A673 (cell line): ENCODE measurements at regions not wholly inside any gene's neighbourhood (a gene's known extent, or its start where the extent isn't known, plus 50 kb on each side); places are given as distances from the start of the nearest gene placed in this dataset.

Source experiments
- BruUV-seq: library from RNA; stranded (reverse); fragments of 400-500 nt; replicated peaks from 2 replicates; lab custom pipeline; 2021; lab: Mats Ljungman, UMichigan
- CTCF ChIA-PET: fragments of 300-600 bp; sonication (Branson Sonifier 250); formaldehyde crosslinking; loops from one replicate; lab custom pipeline; 2022; ENCODE audit warnings: antibody characterized with exemption; lab: Charles Lee
- POLR2A ChIA-PET: fragments of 300-600 bp; sonication (Branson Sonifier 250); formaldehyde crosslinking; loops from one replicate; lab custom pipeline; 2022; ENCODE audit warnings: antibody characterized with exemption; ENCODE audit not compliant: low non-redundant PET; lab: Charles Lee
- DNase-seq: peaks from one replicate; pipeline ENCODE4 v3.0.0-alpha.2; 2015; ENCODE audit warnings: low spot score
- H3K27ac ChIP-seq: fragments of 200-600 bp; sonication (generic); 2 replicates; pipeline ENCODE4 v1.5.1; 2016; ENCODE audit warnings: mixed run types, low read depth, mild to moderate bottlenecking, mixed read lengths, antibody characterized with exemption, low read length; ENCODE audit not compliant: poor library complexity, severe bottlenecking
- H3K27me3 ChIP-seq: fragments of 200-600 bp; sonication (generic); replicated peaks from 2 replicates; pipeline ENCODE4 v1.6.1; 2017; ENCODE audit warnings: mixed run types, low read depth, mild to moderate bottlenecking, mixed read lengths, antibody characterized with exemption, low read length; ENCODE audit not compliant: insufficient read depth, poor library complexity
- H3K36me3 ChIP-seq: fragments of 200-600 bp; sonication (generic); 2 replicates; pipeline ENCODE4 v1.6.1; 2016; ENCODE audit warnings: mixed run types, mild to moderate bottlenecking, mixed read lengths, antibody characterized with exemption, low read length; ENCODE audit not compliant: insufficient read depth, poor library complexity, severe bottlenecking
- H3K4me1 ChIP-seq: fragments of 200-600 bp; sonication (generic); 2 replicates; pipeline ENCODE4 v1.6.1; 2017; ENCODE audit warnings: mixed run types, mild to moderate bottlenecking, mixed read lengths, antibody characterized with exemption, low read length; ENCODE audit not compliant: insufficient read depth, poor library complexity, severe bottlenecking
- H3K4me3 ChIP-seq: fragments of 200-600 bp; sonication (generic); 2 replicates; pipeline ENCODE4 v1.5.1; 2016; ENCODE audit warnings: low read depth, mixed run types, mild to moderate bottlenecking, mixed read lengths, low read length; ENCODE audit not compliant: poor library complexity, severe bottlenecking
- H3K9me3 ChIP-seq: fragments of 200-600 bp; sonication (generic); 2 replicates; pipeline ENCODE4 v1.6.1; 2016; ENCODE audit warnings: mixed run types, low read depth, mild to moderate bottlenecking, mixed read lengths, antibody characterized with exemption, low read length; ENCODE audit not compliant: poor library complexity, severe bottlenecking
- EZH2 ChIP-seq: fragments of 200-600 bp; sonication (generic); IDR thresholded peaks from 2 replicates; pipeline ENCODE4 v1.6.1; 2017; ENCODE audit warnings: borderline replicate concordance, low read depth, mild to moderate bottlenecking, mixed read lengths, antibody characterized with exemption, low read length; ENCODE audit not compliant: poor library complexity, severe bottlenecking
- intact Hi-C: fragments of 100-400 bp; cut with micrococcal nuclease; formaldehyde crosslinking; loops from one replicate; pipeline ENCODE4 v1.10.0; 2022; ENCODE audit not compliant: unreplicated experiment
- TF ChIP-seq, protein P1 (sequence below): fragments of 300-800, 200-600 bp; sonication (generic); conservative IDR thresholded peaks from 2 replicates; pipeline ENCODE4 v1.5.1; 2017; ENCODE audit warnings: low read depth, mild to moderate bottlenecking, antibody characterized with exemption, low read length, moderate library complexity, mixed read lengths

DNA sequence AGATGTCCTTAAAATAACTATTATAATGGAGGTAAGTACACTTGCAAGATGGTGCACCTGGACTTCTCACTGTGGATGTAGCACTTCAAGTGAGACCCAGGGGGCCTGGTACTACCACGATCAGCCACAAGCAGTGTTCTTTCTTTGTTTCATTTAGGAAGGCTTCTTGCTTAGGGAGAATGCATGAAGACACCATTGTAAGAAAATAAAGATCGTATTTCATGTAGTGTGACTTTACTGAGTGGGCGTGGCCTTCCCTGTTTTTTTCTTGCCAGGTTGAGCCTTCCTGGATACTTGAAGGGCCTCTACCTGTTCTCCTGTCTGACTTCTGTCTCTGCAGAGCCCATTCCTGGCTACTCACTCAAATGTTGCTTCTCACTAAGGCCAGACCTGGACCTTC lies 615.6 kb upstream of the SOX11 start:
- H3K36me3 ChIP-seq, result no peaks in the 10 kb centered on the region
- H3K4me1 ChIP-seq, result peaks cover 10% of the 10 kb centered on the region
- H3K27ac ChIP-seq, result no peak overlapping the region
- ChIA-PET CTCF (interaction anchor here (1.3 kb wide), 1 partner anchor 289 kb away, joined by 3 read pairs; no protein-coding TSS in a partner anchor), POLR2A (no interaction called here)
- H3K27me3 ChIP-seq, result no peaks in the 10 kb centered on the region
- no peak overlapping the region for H3K4me3 ChIP-seq
- no peak for TF ChIP-seq EZH2
- TF ChIP-seq, protein P1, sequence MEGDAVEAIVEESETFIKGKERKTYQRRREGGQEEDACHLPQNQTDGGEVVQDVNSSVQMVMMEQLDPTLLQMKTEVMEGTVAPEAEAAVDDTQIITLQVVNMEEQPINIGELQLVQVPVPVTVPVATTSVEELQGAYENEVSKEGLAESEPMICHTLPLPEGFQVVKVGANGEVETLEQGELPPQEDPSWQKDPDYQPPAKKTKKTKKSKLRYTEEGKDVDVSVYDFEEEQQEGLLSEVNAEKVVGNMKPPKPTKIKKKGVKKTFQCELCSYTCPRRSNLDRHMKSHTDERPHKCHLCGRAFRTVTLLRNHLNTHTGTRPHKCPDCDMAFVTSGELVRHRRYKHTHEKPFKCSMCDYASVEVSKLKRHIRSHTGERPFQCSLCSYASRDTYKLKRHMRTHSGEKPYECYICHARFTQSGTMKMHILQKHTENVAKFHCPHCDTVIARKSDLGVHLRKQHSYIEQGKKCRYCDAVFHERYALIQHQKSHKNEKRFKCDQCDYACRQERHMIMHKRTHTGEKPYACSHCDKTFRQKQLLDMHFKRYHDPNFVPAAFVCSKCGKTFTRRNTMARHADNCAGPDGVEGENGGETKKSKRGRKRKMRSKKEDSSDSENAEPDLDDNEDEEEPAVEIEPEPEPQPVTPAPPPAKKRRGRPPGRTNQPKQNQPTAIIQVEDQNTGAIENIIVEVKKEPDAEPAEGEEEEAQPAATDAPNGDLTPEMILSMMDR, result no peak
- BruUV-seq, result no TSS peak
- DNase-seq, result peak; percentile 27
- no peaks in the 10 kb centered on the region for H3K9me3 ChIP-seq
- intact Hi-C loops, result loop anchor here (2.0 to 10.0 kb wide), 2 partner anchors 290 to 1698 kb away; no protein-coding TSS in a partner anchor

DNA sequence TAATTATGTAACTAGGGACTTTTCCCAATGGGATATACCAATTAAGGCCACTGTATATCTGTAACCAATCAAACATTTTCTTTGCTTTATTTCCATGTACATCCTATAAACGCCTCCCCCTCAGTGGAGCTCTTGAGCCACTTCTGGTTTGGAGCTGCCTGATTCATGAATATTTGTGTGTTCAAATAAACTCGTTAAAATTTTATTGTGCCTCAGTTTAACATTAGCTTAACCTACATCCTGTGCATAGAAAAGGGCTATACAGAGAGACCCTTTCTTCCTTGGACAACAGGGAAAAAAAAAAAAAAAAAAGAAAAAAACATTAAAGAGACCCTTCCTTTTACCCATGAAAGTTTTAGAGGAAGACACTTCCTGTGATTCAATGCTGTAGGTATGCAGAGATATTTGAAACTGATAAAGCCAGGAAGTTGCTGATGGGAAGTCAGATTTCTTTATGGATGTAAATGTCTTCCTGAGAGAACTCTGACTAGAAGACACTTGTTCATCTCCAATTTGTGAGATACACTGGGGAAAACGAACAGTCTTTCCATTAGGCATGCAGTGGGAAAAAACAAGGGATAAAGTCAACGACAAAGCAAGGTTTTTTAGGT lies 614.6 kb upstream of the SOX11 start:
- no peak overlapping the region for H3K27ac ChIP-seq
- CTCF ChIA-PET, result interaction anchor here (0.5 to 1.3 kb wide), 4 partner anchors 25 to 637 kb away, joined by 3 to 7 read pairs (median 4); no protein-coding TSS in a partner anchor
- no peaks in the 10 kb centered on the region for H3K36me3 ChIP-seq
- intact Hi-C loops, result loop anchor here (2.0 to 10.0 kb wide), 2 partner anchors 289 to 1697 kb away; no protein-coding TSS in a partner anchor
- no peaks in the 10 kb centered on the region for H3K27me3 ChIP-seq
- peaks cover 10% of the 10 kb centered on the region for H3K4me1 ChIP-seq
- H3K4me3 ChIP-seq, result no peak overlapping the region
- DNase-seq, result peak; percentile 85
- TF ChIP-seq, protein P1, result peak; percentile 47
- no peak for TF ChIP-seq EZH2
- POLR2A ChIA-PET, result no interaction called here
- no peaks in the 10 kb centered on the region for H3K9me3 ChIP-seq
- BruUV-seq, result no TSS peak

DNA sequence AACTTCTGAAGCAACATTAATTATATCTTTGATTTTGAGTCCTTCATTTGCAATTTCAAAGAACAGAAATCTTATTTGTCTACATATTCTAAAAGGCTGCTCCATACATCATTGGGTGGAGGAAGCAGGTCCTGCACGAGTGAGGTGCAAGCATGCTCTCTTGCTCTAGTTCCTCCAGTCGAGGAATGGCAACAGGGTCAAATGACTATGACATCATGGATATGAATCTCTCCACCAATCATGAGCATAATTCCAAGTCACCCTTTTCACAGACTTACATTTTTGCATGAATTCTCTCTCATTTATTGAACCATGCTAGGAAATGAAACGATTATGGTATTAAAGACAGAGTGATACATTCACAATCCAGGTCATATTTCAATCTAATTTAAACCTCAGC lies 608.8 kb upstream of the SOX11 start:
- intact Hi-C loops, result no loop called here
- CTCF ChIA-PET, result no interaction called here
- no TSS peak for BruUV-seq

More for the DNA sequence above, 608.8 kb upstream of the SOX11 start:
- Histone ChIP-seq H3K27me3 (no peaks in the 10 kb centered on the region), H3K27ac (no peak overlapping the region), H3K4me3 (no peak overlapping the region), H3K36me3 (no peaks in the 10 kb centered on the region), H3K9me3 (no peaks in the 10 kb centered on the region), H3K4me1 (no peaks in the 10 kb centered on the region)
- no peak for DNase-seq
- POLR2A ChIA-PET, result no interaction called here
- TF ChIP-seq EZH2, result no peak
- TF ChIP-seq, protein P1, result no peak
